Lung (tissue), 11 donors: ENCODE measurements at regions not wholly inside any gene's neighbourhood (a gene's known extent, or its start where the extent isn't known, plus 50 kb on each side); places are given as distances from the start of the nearest gene placed in this dataset.
A peak's percentile ranks its signal among the peaks of the same experiment; 100 is the strongest.

ENCODE experiments used
- ATAC-seq: fragments of 200-7000 bp; cut with Tn5 transposase; one replicate; pipeline ENCODE4 v1.9.1; 2020; ENCODE audit warnings: moderate number of reproducible peaks; ENCODE audit not compliant: insufficient read depth, low FRiP score
- DNase-seq, 3 donors: peaks; one replicate each; pipeline ENCODE4 v3.0.0-alpha.2; 2013 to 2017
- H3K27ac ChIP-seq, 2 donors: one replicate each; pipeline ENCODE4 v1.5.1; 2013; ENCODE audit warnings: mild to moderate bottlenecking in 2 of 2, moderate library complexity in 2 of 2, control low read depth in 1 of 2, inconsistent platforms in 1 of 2, low read depth in 1 of 2, low read length in 1 of 2
- H3K27me3 ChIP-seq, 3 donors: one replicate each; pipeline ENCODE4 v1.5.1; 2013; ENCODE audit warnings: low read length in 2 of 3; ENCODE audit not compliant: control insufficient read depth in 3 of 3, insufficient read depth in 3 of 3
- H3K36me3 ChIP-seq, 4 donors: one replicate each; pipeline ENCODE4 v1.5.1; 2013; ENCODE audit warnings: low read length in 4 of 4, mild to moderate bottlenecking in 1 of 4, moderate library complexity in 1 of 4; ENCODE audit not compliant: control insufficient read depth in 4 of 4, insufficient read depth in 4 of 4
- H3K4me1 ChIP-seq, 5 donors: one replicate each; pipeline ENCODE4 v1.5.1; 2013; ENCODE audit warnings: low read length in 5 of 5, mild to moderate bottlenecking in 2 of 5, moderate library complexity in 1 of 5; ENCODE audit not compliant: control insufficient read depth in 5 of 5, insufficient read depth in 5 of 5
- H3K4me3 ChIP-seq: one replicate; pipeline ENCODE4 v1.5.1; 2013; ENCODE audit warnings: mild to moderate bottlenecking, control low read depth, moderate library complexity
- H3K9ac ChIP-seq, 2 donors: one replicate each; pipeline ENCODE4 v1.5.1; 2013; ENCODE audit warnings: low read length in 2 of 2, control low read depth in 1 of 2; ENCODE audit not compliant: insufficient read depth in 1 of 2
- H3K9me3 ChIP-seq, 4 donors: one replicate each; pipeline ENCODE4 v1.5.1; 2013; ENCODE audit warnings: low read length in 3 of 4, mild to moderate bottlenecking in 1 of 4, moderate library complexity in 1 of 4; ENCODE audit not compliant: control insufficient read depth in 4 of 4, insufficient read depth in 3 of 4
- CTCF ChIP-seq: IDR thresholded peaks from 2 replicates; pipeline ENCODE4 v1.5.1; 2012; ENCODE audit warnings: mild to moderate bottlenecking; ENCODE audit errors: control extremely low read depth, extremely low read depth
- WGBS, 2 donors: extraction: QIAGEN DNeasy Blood & Tissue Kit; methylation state at CpG; one replicate each; pipeline ENCODE4 v1.1.7; 2013; 5-methylcytosine and 5-hydroxymethylcytosine counted together
- donor health status: control.
- donor health status: control.
- donor health status: Bipolar disorder and iron deficiency.
- donor health status: healthy.
- donor health status: DM: yes; HTN: yes; CAD: no.

GRCh38 chr6:62889240-62889639 is 322.0 kb upstream of the FKBP1C start:
- 89 to 95% methylated on average over 2 of the region's 2 CpGs for WGBS, 2 donors
- no peak for TF ChIP-seq CTCF
- no peak for DNase-seq
- ATAC-seq = no peak
- no peaks in the 10 kb centered on the region for H3K27me3 ChIP-seq
- no peaks in the 10 kb centered on the region for H3K9me3 ChIP-seq
- H3K4me3 ChIP-seq = no peak overlapping the region
- H3K36me3 ChIP-seq = no peaks in the 10 kb centered on the region
- H3K27ac ChIP-seq = no peak overlapping the region
- H3K9ac ChIP-seq = no peak overlapping the region
- no peaks in the 10 kb centered on the region for H3K4me1 ChIP-seq

GRCh38 chr6:62891065-62891647 is 320.1 kb upstream of the FKBP1C start:
- TF ChIP-seq CTCF = no peak
- no peaks in the 10 kb centered on the region for H3K36me3 ChIP-seq
- H3K4me1 ChIP-seq = no peaks in the 10 kb centered on the region
- no peaks in the 10 kb centered on the region for H3K27me3 ChIP-seq
- 27 to 34% methylated on average over 2 of the region's 2 CpGs for WGBS, 2 donors
- no peak overlapping the region for H3K27ac ChIP-seq
- no peak overlapping the region for H3K9ac ChIP-seq
- no peak for ATAC-seq
- no peaks in the 10 kb centered on the region for H3K9me3 ChIP-seq
- no peak overlapping the region for H3K4me3 ChIP-seq
- peak in 2 of 3 donors; percentile 22 to 32 for DNase-seq

- no peak for ATAC-seq
- Histone ChIP-seq H3K27ac (no peak overlapping the region), H3K9ac (no peak overlapping the region), H3K9me3 (no peaks in the 10 kb centered on the region), H3K4me1 (no peaks in the 10 kb centered on the region), H3K36me3 (no peaks in the 10 kb centered on the region), H3K4me3 (no peak overlapping the region), H3K27me3 (no peaks in the 10 kb centered on the region)
- 63 to 85% methylated on average over 1 of the region's 1 CpG for WGBS, 2 donors
- TF ChIP-seq CTCF = no peak
- no peak for DNase-seq
These were observed 317.2 kb upstream of the FKBP1C start for GRCh38 chr6:62894114-62894513.

- no peak for DNase-seq
- Histone ChIP-seq H3K4me1 (no peaks in the 10 kb centered on the region), H3K9me3 (no peaks in the 10 kb centered on the region), H3K9ac (no peak overlapping the region), H3K4me3 (no peak overlapping the region), H3K27ac (no peak overlapping the region), H3K27me3 (no peaks in the 10 kb centered on the region), H3K36me3 (no peaks in the 10 kb centered on the region)
- ATAC-seq = no peak
- WGBS, 2 donors = 91 to 95% methylated on average over 1 of the region's 1 CpG
- TF ChIP-seq CTCF = no peak
These were observed 308.0 kb upstream of the FKBP1C start for GRCh38 chr6:62903266-62903665.
